CD4-positive, alpha-beta T cell (primary cell): ENCODE measurements at regions not wholly inside any gene's neighbourhood (a gene's known extent, or its start where the extent isn't known, plus 50 kb on each side); places are given as distances from the start of the nearest gene placed in this dataset.

Experiments
- ATAC-seq: fragments of 200-7000 bp; cut with Tn5 transposase; one replicate; pipeline ENCODE4 v1.10.0; 2022; ENCODE audit warnings: mild to moderate bottlenecking; ENCODE audit not compliant: poor library complexity
- CTCF ChIA-PET: fragments of 350-600 bp; sonication (Branson Sonifier 250); formaldehyde crosslinking; loops from one replicate; lab custom pipeline; 2021; ENCODE audit warnings: antibody characterized with exemption, inconsistent platforms; lab: Charles Lee
- POLR2A ChIA-PET: fragments of 350-600 bp; sonication (Branson Sonifier 250); formaldehyde crosslinking; loops from one replicate; lab custom pipeline; 2021; ENCODE audit warnings: antibody characterized with exemption, inconsistent platforms; lab: Charles Lee
- DNase-seq, 14 experiments: peaks; one replicate each; pipeline ENCODE4 v3.0.0-alpha.2; 2013 to 2020; ENCODE audit warnings: mixed read lengths in 2 of 14
- H3K27ac ChIP-seq, 2 donors: one replicate each; pipeline versions ENCODE4 v1.5.1 to v1.7.0; 2013; ENCODE audit warnings: low read length in 2 of 2, low read depth in 1 of 2, mild to moderate bottlenecking in 1 of 2
- H3K27me3 ChIP-seq, 2 experiments: 1 replicate in 1 of 2; 2 replicates in 1 of 2; pipeline versions ENCODE4 v1.6.1 to v1.7.0; 2013; ENCODE audit warnings: low read length in 2 of 2, control low read depth in 1 of 2, mild to moderate bottlenecking in 1 of 2, moderate library complexity in 1 of 2; ENCODE audit not compliant: insufficient read depth in 2 of 2, control insufficient read depth in 1 of 2
- H3K36me3 ChIP-seq: one replicate; pipeline ENCODE4 v1.6.1; 2013; ENCODE audit warnings: low read length, control low read depth; ENCODE audit not compliant: insufficient read depth
- H3K4me1 ChIP-seq: one replicate; pipeline ENCODE4 v1.6.1; 2013; ENCODE audit warnings: low read length, control low read depth; ENCODE audit not compliant: insufficient read depth
- H3K4me3 ChIP-seq: one replicate; pipeline ENCODE4 v1.5.1; 2013; ENCODE audit warnings: mild to moderate bottlenecking, low read length, moderate library complexity
- H3K9me3 ChIP-seq, 2 experiments: 1 replicate in 1 of 2; 2 replicates in 1 of 2; pipeline versions ENCODE4 v1.6.1 to v1.7.0; 2013; ENCODE audit warnings: low read length in 2 of 2, mild to moderate bottlenecking in 2 of 2, control low read depth in 1 of 2, moderate library complexity in 1 of 2; ENCODE audit not compliant: control insufficient read depth in 1 of 2, insufficient read depth in 1 of 2
- H3K27ac Mint-ChIP-seq: one replicate; pipeline ENCODE4 v1.8.0; 2020; ENCODE audit warnings: mixed read lengths
- H3K27me3 Mint-ChIP-seq: one replicate; pipeline ENCODE4 v1.8.0; 2021; ENCODE audit warnings: mixed read lengths
- H3K36me3 Mint-ChIP-seq: one replicate; pipeline ENCODE4 v1.8.0; 2021; ENCODE audit warnings: low read depth, mixed read lengths
- H3K4me1 Mint-ChIP-seq: one replicate; pipeline ENCODE4 v1.8.0; 2021; ENCODE audit warnings: low read depth, mixed read lengths
- H3K4me3 Mint-ChIP-seq: one replicate; pipeline ENCODE4 v1.8.0; 2020; ENCODE audit warnings: mild to moderate bottlenecking, mixed read lengths
- H3K9me3 Mint-ChIP-seq: one replicate; pipeline ENCODE4 v1.8.0; 2020; ENCODE audit warnings: mixed read lengths
- CTCF ChIP-seq: fragments of 200-600 bp; IDR thresholded peaks from one replicate; pipeline ENCODE4 v1.8.0; 2022; ENCODE audit warnings: antibody characterized with exemption, mild to moderate bottlenecking
- intact Hi-C, 2 experiments: fragments of 100-400 bp; cut with DNase I in 1 of 2; cut with micrococcal nuclease in 1 of 2; formaldehyde crosslinking; loops; one replicate each; pipeline versions ENCODE4 v1.15.1 to v1.9.0; 2023 to 2025; cut with DNase I, micrococcal nuclease

- H3K27ac Mint-ChIP-seq = no peak overlapping the region
- no peaks in the 10 kb centered on the region for H3K27me3 Mint-ChIP-seq
- H3K36me3 Mint-ChIP-seq = no peaks in the 10 kb centered on the region
- Histone ChIP-seq H3K4me1 (no peaks in the 10 kb centered on the region), H3K4me3 (no peak overlapping the region), H3K36me3 (no peaks in the 10 kb centered on the region), H3K27me3 (peaks cover 0 to under 1% of the 10 kb centered on the region in 2 experiments), H3K9me3 (peaks cover 15 to 27% of the 10 kb centered on the region in 2 experiments), H3K27ac (no peak overlapping the region)
- CTCF ChIA-PET = no interaction called here
- POLR2A ChIA-PET = no interaction called here
- ATAC-seq (no peak), DNase-seq (no peak)
- peaks cover 18% of the 10 kb centered on the region for H3K9me3 Mint-ChIP-seq
- H3K4me3 Mint-ChIP-seq = no peak overlapping the region
- no peaks in the 10 kb centered on the region for H3K4me1 Mint-ChIP-seq
- intact Hi-C loops = no loop called here
- no peak for TF ChIP-seq CTCF
These were observed 154.9 kb downstream of the WDR11 start for GRCh38 chr10:121005948-121006587.

DNA sequence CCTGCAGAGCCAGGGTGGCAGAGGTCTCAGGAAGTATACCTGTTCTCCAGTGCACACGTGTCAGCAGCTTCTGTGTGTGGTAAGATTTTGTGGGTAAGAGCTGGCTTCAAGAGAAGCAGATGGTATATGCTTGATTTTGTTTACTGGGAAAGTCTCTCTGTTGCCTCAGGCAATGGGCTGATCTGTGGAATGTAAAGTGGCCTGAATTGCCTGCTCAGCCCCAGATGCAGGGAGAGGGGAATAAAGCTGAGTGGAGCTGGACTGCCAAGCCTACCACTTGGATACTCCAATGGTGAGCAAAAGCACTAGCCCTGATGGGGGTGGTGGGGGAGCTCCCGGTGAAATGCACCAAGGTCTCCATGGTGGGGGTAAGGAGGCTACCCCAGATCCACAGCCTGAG is 156.1 kb downstream of the WDR11 start:
- POLR2A ChIA-PET = no interaction called here
- Mint-ChIP-seq H3K4me3 (no peak overlapping the region), H3K9me3 (peaks cover 18% of the 10 kb centered on the region), H3K27ac (no peak overlapping the region), H3K36me3 (no peaks in the 10 kb centered on the region), H3K4me1 (no peaks in the 10 kb centered on the region), H3K27me3 (no peaks in the 10 kb centered on the region)
- Histone ChIP-seq H3K4me3 (no peak overlapping the region), H3K4me1 (no peaks in the 10 kb centered on the region), H3K27ac (no peak overlapping the region), H3K36me3 (no peaks in the 10 kb centered on the region), H3K9me3 (peaks cover 15 to 27% of the 10 kb centered on the region in 2 experiments), H3K27me3 (peaks cover 0 to 3% of the 10 kb centered on the region in 2 experiments)
- intact Hi-C loops = no loop called here
- TF ChIP-seq CTCF = no peak
- CTCF ChIA-PET = no interaction called here
- DNase-seq (no peak), ATAC-seq (no peak)

GRCh38 chr10:121015916-121016315 is 164.8 kb downstream of the WDR11 start:
- no peak for DNase-seq
- Mint-ChIP-seq H3K27ac (no peak overlapping the region), H3K4me3 (no peak overlapping the region), H3K9me3 (no peaks in the 10 kb centered on the region), H3K4me1 (no peaks in the 10 kb centered on the region), H3K36me3 (no peaks in the 10 kb centered on the region), H3K27me3 (no peaks in the 10 kb centered on the region)
- TF ChIP-seq CTCF = no peak
- POLR2A ChIA-PET = no interaction called here
- ATAC-seq = no peak
- Histone ChIP-seq H3K27me3 (peaks cover 0 to 3% of the 10 kb centered on the region in 2 experiments), H3K4me3 (no peak overlapping the region), H3K36me3 (no peaks in the 10 kb centered on the region), H3K27ac (no peak overlapping the region), H3K9me3 (peaks cover 0 to 4% of the 10 kb centered on the region in 2 experiments), H3K4me1 (no peaks in the 10 kb centered on the region)
- CTCF ChIA-PET = no interaction called here
- intact Hi-C loops = no loop called here
